ENCODE measurements at regions not wholly inside any gene's neighbourhood (a gene's known extent, or its start where the extent isn't known, plus 50 kb on each side); places are given as distances from the start of the nearest gene placed in this dataset.

GRCh38 chr6:81382852-81383251, 369.6 kb downstream of the TENT5A start:
- TF ChIP-seq CTCF (IDR thresholded peaks at IDR 0.05; ENCODE audit: low read depth, low read length, missing input control) = no peak
- no peak for TF ChIP-seq SP1 (IDR thresholded peaks at IDR 0.05)
- no peak for TF ChIP-seq YY1 (IDR thresholded peaks at IDR 0.05)
- TF ChIP-seq GABPA (IDR thresholded peaks at IDR 0.05 in 1 of 2, conservative IDR thresholded peaks at IDR 0.05 in 1 of 2) = no peak
- no peak for TF ChIP-seq ZBTB33 (IDR thresholded peaks at IDR 0.05)
- no peak for TF ChIP-seq REST (IDR thresholded peaks at IDR 0.05)
